ENCODE measurements at regions not wholly inside any gene's neighbourhood (a gene's known extent, or its start where the extent isn't known, plus 50 kb on each side); places are given as distances from the start of the nearest gene placed in this dataset.

DNA sequence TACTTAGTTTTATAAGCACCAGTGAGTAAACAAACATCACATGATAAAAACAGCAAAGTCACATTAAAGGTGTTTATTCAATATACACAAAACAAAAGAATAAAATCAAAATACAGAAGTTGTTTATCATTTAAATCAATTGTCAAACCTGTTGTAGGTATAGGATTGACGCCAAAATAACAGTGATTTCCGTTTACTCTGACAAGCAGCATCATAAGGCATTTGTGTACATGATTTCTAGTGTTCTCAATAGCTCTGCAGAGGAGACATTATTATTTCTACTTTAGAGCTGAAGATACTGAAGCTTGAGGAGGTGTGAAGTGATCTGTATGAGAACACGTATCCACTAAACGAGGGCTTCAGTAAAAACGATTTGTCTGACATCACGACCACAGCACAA lies 171.9 kb downstream of the CCDC59 start (continued):
- TF ChIP-seq, protein P1, sequence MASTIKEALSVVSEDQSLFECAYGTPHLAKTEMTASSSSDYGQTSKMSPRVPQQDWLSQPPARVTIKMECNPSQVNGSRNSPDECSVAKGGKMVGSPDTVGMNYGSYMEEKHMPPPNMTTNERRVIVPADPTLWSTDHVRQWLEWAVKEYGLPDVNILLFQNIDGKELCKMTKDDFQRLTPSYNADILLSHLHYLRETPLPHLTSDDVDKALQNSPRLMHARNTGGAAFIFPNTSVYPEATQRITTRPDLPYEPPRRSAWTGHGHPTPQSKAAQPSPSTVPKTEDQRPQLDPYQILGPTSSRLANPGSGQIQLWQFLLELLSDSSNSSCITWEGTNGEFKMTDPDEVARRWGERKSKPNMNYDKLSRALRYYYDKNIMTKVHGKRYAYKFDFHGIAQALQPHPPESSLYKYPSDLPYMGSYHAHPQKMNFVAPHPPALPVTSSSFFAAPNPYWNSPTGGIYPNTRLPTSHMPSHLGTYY (CRISPR knock-in tag; IDR thresholded peaks at IDR 0.05) = no peak
- TF ChIP-seq HMGA2 (CRISPR knock-in tag; IDR thresholded peaks at IDR 0.05) = no peak

DNA sequence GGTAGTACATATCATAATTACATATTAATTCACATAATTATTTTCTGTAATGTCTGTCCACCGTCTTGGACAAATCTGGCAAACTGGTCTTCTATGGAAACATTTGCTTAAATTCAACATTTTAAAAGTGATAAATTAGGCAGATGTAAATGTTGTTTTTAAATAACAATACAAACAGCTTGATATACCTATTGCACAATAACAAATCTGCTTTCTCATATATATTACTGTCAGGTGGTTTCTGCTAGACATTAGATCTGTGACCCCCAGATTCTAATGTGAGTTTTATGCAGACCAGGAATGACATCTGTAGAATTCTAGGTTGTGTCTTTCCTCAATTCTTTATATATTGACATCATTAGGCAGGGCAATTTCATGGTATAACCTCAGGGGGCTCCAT lies 173.3 kb downstream of the CCDC59 start:
- TF ChIP-seq ZNF121 (CRISPR knock-in tag; IDR thresholded peaks at IDR 0.05) (no peak), PRRX2 (CRISPR knock-in tag; IDR thresholded peaks at IDR 0.05) (no peak), FOXJ3 (CRISPR knock-in tag; IDR thresholded peaks at IDR 0.05; ENCODE audit: borderline replicate concordance) (no peak), NR3C1 (CRISPR knock-in tag; conservative IDR thresholded peaks at IDR 0.05; ENCODE audit: low read depth) (no peak), NR2C2 (CRISPR knock-in tag; IDR thresholded peaks at IDR 0.05) (no peak), GABPB1 (CRISPR knock-in tag; IDR thresholded peaks at IDR 0.05) (no peak), MXD4 (CRISPR knock-in tag; IDR thresholded peaks at IDR 0.05; ENCODE audit: borderline replicate concordance) (no peak)
- TF ChIP-seq, protein P2, sequence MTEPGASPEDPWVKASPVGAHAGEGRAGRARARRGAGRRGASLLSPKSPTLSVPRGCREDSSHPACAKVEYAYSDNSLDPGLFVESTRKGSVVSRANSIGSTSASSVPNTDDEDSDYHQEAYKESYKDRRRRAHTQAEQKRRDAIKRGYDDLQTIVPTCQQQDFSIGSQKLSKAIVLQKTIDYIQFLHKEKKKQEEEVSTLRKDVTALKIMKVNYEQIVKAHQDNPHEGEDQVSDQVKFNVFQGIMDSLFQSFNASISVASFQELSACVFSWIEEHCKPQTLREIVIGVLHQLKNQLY (CRISPR knock-in tag; IDR thresholded peaks at IDR 0.05) = no peak
- TF ChIP-seq, protein P3, sequence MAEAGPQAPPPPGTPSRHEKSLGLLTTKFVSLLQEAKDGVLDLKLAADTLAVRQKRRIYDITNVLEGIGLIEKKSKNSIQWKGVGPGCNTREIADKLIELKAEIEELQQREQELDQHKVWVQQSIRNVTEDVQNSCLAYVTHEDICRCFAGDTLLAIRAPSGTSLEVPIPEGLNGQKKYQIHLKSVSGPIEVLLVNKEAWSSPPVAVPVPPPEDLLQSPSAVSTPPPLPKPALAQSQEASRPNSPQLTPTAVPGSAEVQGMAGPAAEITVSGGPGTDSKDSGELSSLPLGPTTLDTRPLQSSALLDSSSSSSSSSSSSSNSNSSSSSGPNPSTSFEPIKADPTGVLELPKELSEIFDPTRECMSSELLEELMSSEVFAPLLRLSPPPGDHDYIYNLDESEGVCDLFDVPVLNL (CRISPR knock-in tag; IDR thresholded peaks at IDR 0.05; ENCODE audit: borderline replicate concordance, low read depth) = no peak
- TF ChIP-seq, protein P4, sequence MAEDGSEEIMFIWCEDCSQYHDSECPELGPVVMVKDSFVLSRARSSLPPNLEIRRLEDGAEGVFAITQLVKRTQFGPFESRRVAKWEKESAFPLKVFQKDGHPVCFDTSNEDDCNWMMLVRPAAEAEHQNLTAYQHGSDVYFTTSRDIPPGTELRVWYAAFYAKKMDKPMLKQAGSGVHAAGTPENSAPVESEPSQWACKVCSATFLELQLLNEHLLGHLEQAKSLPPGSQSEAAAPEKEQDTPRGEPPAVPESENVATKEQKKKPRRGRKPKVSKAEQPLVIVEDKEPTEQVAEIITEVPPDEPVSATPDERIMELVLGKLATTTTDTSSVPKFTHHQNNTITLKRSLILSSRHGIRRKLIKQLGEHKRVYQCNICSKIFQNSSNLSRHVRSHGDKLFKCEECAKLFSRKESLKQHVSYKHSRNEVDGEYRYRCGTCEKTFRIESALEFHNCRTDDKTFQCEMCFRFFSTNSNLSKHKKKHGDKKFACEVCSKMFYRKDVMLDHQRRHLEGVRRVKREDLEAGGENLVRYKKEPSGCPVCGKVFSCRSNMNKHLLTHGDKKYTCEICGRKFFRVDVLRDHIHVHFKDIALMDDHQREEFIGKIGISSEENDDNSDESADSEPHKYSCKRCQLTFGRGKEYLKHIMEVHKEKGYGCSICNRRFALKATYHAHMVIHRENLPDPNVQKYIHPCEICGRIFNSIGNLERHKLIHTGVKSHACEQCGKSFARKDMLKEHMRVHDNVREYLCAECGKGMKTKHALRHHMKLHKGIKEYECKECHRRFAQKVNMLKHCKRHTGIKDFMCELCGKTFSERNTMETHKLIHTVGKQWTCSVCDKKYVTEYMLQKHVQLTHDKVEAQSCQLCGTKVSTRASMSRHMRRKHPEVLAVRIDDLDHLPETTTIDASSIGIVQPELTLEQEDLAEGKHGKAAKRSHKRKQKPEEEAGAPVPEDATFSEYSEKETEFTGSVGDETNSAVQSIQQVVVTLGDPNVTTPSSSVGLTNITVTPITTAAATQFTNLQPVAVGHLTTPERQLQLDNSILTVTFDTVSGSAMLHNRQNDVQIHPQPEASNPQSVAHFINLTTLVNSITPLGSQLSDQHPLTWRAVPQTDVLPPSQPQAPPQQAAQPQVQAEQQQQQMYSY (CRISPR knock-in tag; IDR thresholded peaks at IDR 0.05) = no peak

DNA sequence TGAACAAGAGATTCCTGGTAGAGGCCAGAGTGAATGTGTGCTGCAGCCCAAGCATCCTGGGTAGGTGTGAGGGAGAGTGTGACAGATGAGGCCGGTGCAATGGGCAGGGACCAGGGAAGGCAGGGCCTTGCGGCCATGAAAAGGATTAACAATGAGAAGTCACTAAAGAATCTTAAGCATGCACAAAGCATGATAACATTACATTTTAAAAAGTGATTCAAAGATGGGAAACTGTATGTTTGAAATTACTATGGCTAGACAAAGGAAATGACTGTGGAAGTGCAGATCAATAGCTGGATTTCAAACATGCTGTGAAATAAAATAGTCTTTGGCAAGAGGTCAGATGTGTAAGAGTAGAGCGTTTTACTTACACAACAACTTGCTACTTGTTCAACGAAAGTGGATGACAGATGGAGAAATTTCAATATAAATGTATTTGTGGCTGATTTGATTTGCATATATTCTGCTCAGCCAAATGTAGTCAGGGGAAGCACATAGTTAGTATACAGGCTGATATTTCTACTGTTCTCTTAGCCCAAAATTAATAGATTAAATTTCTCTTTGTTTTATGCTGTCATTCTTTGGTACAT lies 175.5 kb downstream of the CCDC59 start:
- Mint-ChIP-seq H3K4me3 (no peak overlapping the region), H3K36me3 (no peaks in the 10 kb centered on the region; the same call in 1 of the 2 replicates), H3K9me3 (no peaks in the 10 kb centered on the region), H3K27me3 (ENCODE audit: low read depth) (no peaks in the 10 kb centered on the region; the same call in 1 of the 2 replicates), H3K4me1 (no peaks in the 10 kb centered on the region; the same call in 1 of the 2 replicates), H3K27ac (no peak overlapping the region)
- ATAC-seq (peak; percentile 62), DNase-seq (ENCODE audit: low spot score) (no peak)
- CTCF ChIA-PET = no interaction called here
- POLR2A ChIA-PET = no interaction called here
- TF ChIP-seq, protein P5, sequence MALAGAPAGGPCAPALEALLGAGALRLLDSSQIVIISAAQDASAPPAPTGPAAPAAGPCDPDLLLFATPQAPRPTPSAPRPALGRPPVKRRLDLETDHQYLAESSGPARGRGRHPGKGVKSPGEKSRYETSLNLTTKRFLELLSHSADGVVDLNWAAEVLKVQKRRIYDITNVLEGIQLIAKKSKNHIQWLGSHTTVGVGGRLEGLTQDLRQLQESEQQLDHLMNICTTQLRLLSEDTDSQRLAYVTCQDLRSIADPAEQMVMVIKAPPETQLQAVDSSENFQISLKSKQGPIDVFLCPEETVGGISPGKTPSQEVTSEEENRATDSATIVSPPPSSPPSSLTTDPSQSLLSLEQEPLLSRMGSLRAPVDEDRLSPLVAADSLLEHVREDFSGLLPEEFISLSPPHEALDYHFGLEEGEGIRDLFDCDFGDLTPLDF (CRISPR knock-in tag; IDR thresholded peaks at IDR 0.05) = no peak
- TF ChIP-seq FOXJ3 (CRISPR knock-in tag; IDR thresholded peaks at IDR 0.05; ENCODE audit: borderline replicate concordance) = no peak
- no peak for TF ChIP-seq JUN (CRISPR knock-in tag; IDR thresholded peaks at IDR 0.05)
- TF ChIP-seq NFE2L1 (CRISPR knock-in tag; IDR thresholded peaks at IDR 0.05) = no peak
- no peak for TF ChIP-seq TEAD1 (CRISPR knock-in tag; IDR thresholded peaks at IDR 0.05)
- TF ChIP-seq, protein P6, sequence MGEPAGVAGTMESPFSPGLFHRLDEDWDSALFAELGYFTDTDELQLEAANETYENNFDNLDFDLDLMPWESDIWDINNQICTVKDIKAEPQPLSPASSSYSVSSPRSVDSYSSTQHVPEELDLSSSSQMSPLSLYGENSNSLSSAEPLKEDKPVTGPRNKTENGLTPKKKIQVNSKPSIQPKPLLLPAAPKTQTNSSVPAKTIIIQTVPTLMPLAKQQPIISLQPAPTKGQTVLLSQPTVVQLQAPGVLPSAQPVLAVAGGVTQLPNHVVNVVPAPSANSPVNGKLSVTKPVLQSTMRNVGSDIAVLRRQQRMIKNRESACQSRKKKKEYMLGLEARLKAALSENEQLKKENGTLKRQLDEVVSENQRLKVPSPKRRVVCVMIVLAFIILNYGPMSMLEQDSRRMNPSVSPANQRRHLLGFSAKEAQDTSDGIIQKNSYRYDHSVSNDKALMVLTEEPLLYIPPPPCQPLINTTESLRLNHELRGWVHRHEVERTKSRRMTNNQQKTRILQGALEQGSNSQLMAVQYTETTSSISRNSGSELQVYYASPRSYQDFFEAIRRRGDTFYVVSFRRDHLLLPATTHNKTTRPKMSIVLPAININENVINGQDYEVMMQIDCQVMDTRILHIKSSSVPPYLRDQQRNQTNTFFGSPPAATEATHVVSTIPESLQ (CRISPR knock-in tag; IDR thresholded peaks at IDR 0.05) = no peak
- TF ChIP-seq, protein P7, sequence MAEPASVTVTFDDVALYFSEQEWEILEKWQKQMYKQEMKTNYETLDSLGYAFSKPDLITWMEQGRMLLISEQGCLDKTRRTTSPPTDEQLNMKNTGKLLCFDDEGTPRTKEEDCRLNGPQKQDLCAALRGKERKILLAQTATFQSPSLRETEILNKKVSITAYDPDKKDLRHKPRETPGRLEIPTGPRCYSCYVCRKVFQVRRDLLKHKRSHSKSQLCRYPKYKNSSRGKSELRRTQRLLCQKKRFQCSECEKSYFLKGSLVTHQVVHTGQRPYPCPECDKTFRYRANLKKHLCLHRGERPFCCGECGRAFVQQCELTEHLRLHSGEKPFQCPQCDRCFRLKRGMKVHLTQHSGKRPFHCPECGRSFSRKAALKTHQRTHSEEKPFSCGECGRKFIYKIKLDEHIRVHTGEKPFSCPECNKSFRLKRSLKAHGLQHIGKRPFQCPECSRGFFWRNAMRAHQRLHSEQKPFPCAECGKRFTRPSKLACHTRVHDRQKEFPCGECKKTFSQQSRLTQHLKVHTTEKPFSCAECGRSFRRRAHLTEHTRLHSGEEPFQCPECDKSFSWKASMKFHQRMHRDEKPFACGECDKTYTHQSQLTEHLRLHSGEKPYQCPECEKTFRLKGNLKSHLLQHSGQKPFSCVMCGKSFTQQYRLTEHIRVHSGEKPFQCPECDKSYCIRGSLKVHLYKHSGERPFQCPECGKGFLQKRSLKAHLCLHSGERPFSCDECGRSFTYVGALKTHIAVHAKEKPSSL (CRISPR knock-in tag; conservative IDR thresholded peaks at IDR 0.05) = no peak
- no peak for TF ChIP-seq CREB1 (CRISPR knock-in tag; IDR thresholded peaks at IDR 0.05)
- TF ChIP-seq NR1H2 (CRISPR knock-in tag; IDR thresholded peaks at IDR 0.05) = no peak
- TF ChIP-seq JAZF1 (CRISPR knock-in tag; IDR thresholded peaks at IDR 0.05) = no peak
- TF ChIP-seq ZBTB21 (CRISPR knock-in tag; IDR thresholded peaks at IDR 0.05; ENCODE audit: borderline replicate concordance) = no peak

More for the DNA sequence above, 173.3 kb downstream of the CCDC59 start:
- ChIA-PET CTCF (no interaction called here), POLR2A (no interaction called here)
- Mint-ChIP-seq H3K27me3 (ENCODE audit: low read depth) (no peaks in the 10 kb centered on the region; the same call in 1 of the 2 replicates), H3K4me1 (no peaks in the 10 kb centered on the region), H3K36me3 (no peaks in the 10 kb centered on the region; the same call in 1 of the 2 replicates), H3K9me3 (no peaks in the 10 kb centered on the region), H3K27ac (no peak overlapping the region), H3K4me3 (no peak overlapping the region)
- ATAC-seq (no peak), DNase-seq (ENCODE audit: low spot score) (no peak)
